Ascending aorta (tissue), 2 donors: ENCODE measurements at regions not wholly inside any gene's neighbourhood (a gene's known extent, or its start where the extent isn't known, plus 50 kb on each side); places are given as distances from the start of the nearest gene placed in this dataset.

Experiments used
- DNase-seq, 2 donors: peaks; one replicate each; pipeline ENCODE4 v3.0.0-alpha.2; 2019; ENCODE audit warnings: low spot score in 2 of 2
- H3K27ac ChIP-seq, 2 donors: fragments of 200-600 bp; sonication (generic); one replicate each; pipeline ENCODE4 v1.5.1; 2016 to 2017; ENCODE audit warnings: mild to moderate bottlenecking in 1 of 2
- H3K27me3 ChIP-seq: fragments of 200-600 bp; sonication (generic); one replicate; pipeline ENCODE4 v1.5.1; 2017
- H3K36me3 ChIP-seq, 2 donors: fragments of 200-600 bp; sonication (generic); one replicate each; pipeline ENCODE4 v1.5.1; 2016
- H3K4me1 ChIP-seq, 2 donors: fragments of 200-600 bp; sonication (generic); one replicate each; pipeline ENCODE4 v1.5.1; 2016 to 2017; ENCODE audit warnings: mild to moderate bottlenecking in 1 of 2
- H3K4me3 ChIP-seq, 2 donors: fragments of 200-600 bp; sonication (generic); one replicate each; pipeline ENCODE4 v1.5.1; 2016 to 2017; ENCODE audit warnings: mild to moderate bottlenecking in 1 of 2
- H3K9me3 ChIP-seq, 2 donors: fragments of 200-600 bp; sonication (generic); one replicate each; pipeline ENCODE4 v1.5.1; 2016
- CTCF ChIP-seq, 3 experiments: fragments of 200-600 bp in 2 of 3; fragments of 450-650 bp in 1 of 3; sonication (generic) in 2 of 3; IDR thresholded peaks; one replicate each; pipeline ENCODE4 v1.5.1; 2016 to 2019; ENCODE audit warnings: antibody characterized with exemption in 3 of 3, mild to moderate bottlenecking in 1 of 3, moderate library complexity in 1 of 3
- intact Hi-C: fragments of 100-400 bp; cut with DNase I; formaldehyde crosslinking; loops from one replicate; pipeline ENCODE4 v1.15.1; 2023

GRCh38 chr11:80990885-80991284, 1550.1 kb upstream of the TENM4 start:
- no peaks in the 10 kb centered on the region for H3K27me3 ChIP-seq
- no peak for TF ChIP-seq CTCF (IDR thresholded peaks at IDR 0.05)
- H3K9me3 ChIP-seq = no peaks in the 10 kb centered on the region
- intact Hi-C loops = no loop called here
- H3K4me3 ChIP-seq = no peak overlapping the region
- no peaks in the 10 kb centered on the region for H3K36me3 ChIP-seq
- H3K27ac ChIP-seq = no peak overlapping the region
- DNase-seq = no peak
- no peaks in the 10 kb centered on the region for H3K4me1 ChIP-seq

GRCh38 chr11:80987171-80987570, 1546.3 kb upstream of the TENM4 start:
- H3K27me3 ChIP-seq = no peaks in the 10 kb centered on the region
- H3K4me1 ChIP-seq = no peaks in the 10 kb centered on the region
- no peak for TF ChIP-seq CTCF (IDR thresholded peaks at IDR 0.05)
- intact Hi-C loops = no loop called here
- H3K4me3 ChIP-seq = no peak overlapping the region
- H3K27ac ChIP-seq = no peak overlapping the region
- no peaks in the 10 kb centered on the region for H3K9me3 ChIP-seq
- DNase-seq = no peak
- H3K36me3 ChIP-seq = no peaks in the 10 kb centered on the region

GRCh38 chr11:80986421-80987074, 1545.7 kb upstream of the TENM4 start:
- no peak overlapping the region for H3K27ac ChIP-seq
- no peak overlapping the region for H3K4me3 ChIP-seq
- TF ChIP-seq CTCF (IDR thresholded peaks at IDR 0.05) = no peak
- no peak for DNase-seq
- H3K9me3 ChIP-seq = no peaks in the 10 kb centered on the region
- H3K27me3 ChIP-seq = no peaks in the 10 kb centered on the region
- H3K4me1 ChIP-seq = no peaks in the 10 kb centered on the region
- H3K36me3 ChIP-seq = no peaks in the 10 kb centered on the region
- intact Hi-C loops = no loop called here

- intact Hi-C loops = no loop called here
- no peak for DNase-seq
- Histone ChIP-seq H3K4me1 (no peaks in the 10 kb centered on the region), H3K4me3 (no peak overlapping the region), H3K27me3 (no peaks in the 10 kb centered on the region), H3K36me3 (no peaks in the 10 kb centered on the region), H3K27ac (no peak overlapping the region), H3K9me3 (no peaks in the 10 kb centered on the region)
- no peak for TF ChIP-seq CTCF (IDR thresholded peaks at IDR 0.05)
These were observed 1539.4 kb upstream of the TENM4 start for GRCh38 chr11:80980227-80980626.

- intact Hi-C loops = no loop called here
- no peak for DNase-seq
- no peak for TF ChIP-seq CTCF (IDR thresholded peaks at IDR 0.05)
These were observed 1533.0 kb upstream of the TENM4 start for GRCh38 chr11:80973786-80974185.

GRCh38 chr11:80970037-80970436, 1529.2 kb upstream of the TENM4 start:
- intact Hi-C loops = no loop called here
- no peaks in the 10 kb centered on the region for H3K4me1 ChIP-seq
- no peaks in the 10 kb centered on the region for H3K27me3 ChIP-seq
- no peak for TF ChIP-seq CTCF (IDR thresholded peaks at IDR 0.05)
- H3K4me3 ChIP-seq = no peak overlapping the region
- no peaks in the 10 kb centered on the region for H3K9me3 ChIP-seq
- no peak overlapping the region for H3K27ac ChIP-seq
- H3K36me3 ChIP-seq = no peaks in the 10 kb centered on the region
- DNase-seq = no peak

More at GRCh38 chr11:80973786-80974185, 1533.0 kb upstream of the TENM4 start:
- Histone ChIP-seq H3K27ac (no peak overlapping the region), H3K4me3 (no peak overlapping the region), H3K27me3 (no peaks in the 10 kb centered on the region), H3K4me1 (no peaks in the 10 kb centered on the region), H3K36me3 (no peaks in the 10 kb centered on the region), H3K9me3 (no peaks in the 10 kb centered on the region)
